Endothelial cell of umbilical vein (primary cell): ENCODE measurements at regions not wholly inside any gene's neighbourhood (a gene's known extent, or its start where the extent isn't known, plus 50 kb on each side); places are given as distances from the start of the nearest gene placed in this dataset.

Source experiments
- BruUV-seq: library from RNA; stranded (reverse); fragments of 400-500 nt; replicated peaks from 2 replicates; lab custom pipeline; 2021; lab: Mats Ljungman, UMichigan
- CTCF ChIA-PET: fragments of 300-600, 350-600 bp; sonication (Branson Sonifier 250); formaldehyde crosslinking; loops from one replicate; lab custom pipeline; 2021; ENCODE audit warnings: antibody characterized with exemption, inconsistent platforms; lab: Charles Lee
- POLR2A ChIA-PET: fragments of 300-600, 350-600 bp; sonication (Branson Sonifier 250); formaldehyde crosslinking; loops from one replicate; lab custom pipeline; 2021; ENCODE audit warnings: antibody characterized with exemption, inconsistent platforms; lab: Charles Lee
- DNase-seq: peaks from one replicate; pipeline ENCODE4 v3.0.0-alpha.2; 2011; ENCODE audit warnings: low read depth, low spot score
- FAIRE-seq: peaks from 2 replicates; lab custom pipeline; 2011; peaks lifted over from hg19 to GRCh38; lab: Jason Lieb, UNC
- H2AFZ ChIP-seq: 2 replicates; pipeline ENCODE4 v1.6.0; 2012; ENCODE audit warnings: low read depth, low read length, control low read depth, inconsistent platforms
- H3K27ac ChIP-seq: 2 replicates; pipeline ENCODE4 v1.5.1; 2011; ENCODE audit warnings: low read depth, mild to moderate bottlenecking, control low read depth, low read length, moderate library complexity; ENCODE audit not compliant: insufficient read depth
- H3K27me3 ChIP-seq, 2 experiments: 2 replicates each; pipeline versions ENCODE4 v1.6.0 to v1.6.1; 2011; ENCODE audit warnings: low read length in 2 of 2, mixed read lengths in 1 of 2; ENCODE audit not compliant: control insufficient read depth in 2 of 2, insufficient read depth in 2 of 2
- H3K36me3 ChIP-seq, 2 experiments: 2 replicates in 1 of 2; 3 replicates in 1 of 2; pipeline ENCODE4 v1.5.1; 2011; ENCODE audit warnings: low read length in 2 of 2, mild to moderate bottlenecking in 1 of 2, moderate library complexity in 1 of 2; ENCODE audit not compliant: control insufficient read depth in 2 of 2, insufficient read depth in 2 of 2; ENCODE audit errors: extremely low read depth in 1 of 2
- H3K4me1 ChIP-seq: 3 replicates; pipeline ENCODE4 v1.5.1; 2011; ENCODE audit warnings: mild to moderate bottlenecking, low read length; ENCODE audit not compliant: control insufficient read depth, insufficient read depth; ENCODE audit errors: extremely low read depth
- H3K4me2 ChIP-seq: 2 replicates; pipeline ENCODE4 v1.6.1; 2011; ENCODE audit warnings: low read length, control low read depth, mixed read lengths; ENCODE audit not compliant: insufficient read depth
- H3K4me3 ChIP-seq, 3 experiments: fragments of 200-600 bp in 1 of 3; sonication (generic), shearing (Covaris generic) in 1 of 3; replicated peaks in 1 of 3; 2 replicates each; pipeline ENCODE4 v1.5.1; 2011 to 2016; ENCODE audit warnings: control low read depth in 3 of 3, low read length in 3 of 3, mild to moderate bottlenecking in 2 of 3, inconsistent platforms in 1 of 3, low read depth in 1 of 3, moderate library complexity in 1 of 3; ENCODE audit not compliant: insufficient read depth in 1 of 3
- H3K79me2 ChIP-seq: 2 replicates; pipeline ENCODE4 v1.6.0; 2012; ENCODE audit warnings: low read length, inconsistent platforms; ENCODE audit not compliant: control insufficient read depth, insufficient read depth
- H3K9ac ChIP-seq: replicated peaks from 2 replicates; pipeline ENCODE3; 2011; ENCODE audit warnings: low read length, control low read depth; ENCODE audit not compliant: insufficient read depth; ENCODE audit errors: extremely low read depth
- H3K9me1 ChIP-seq: replicated peaks from 3 replicates; pipeline ENCODE4 v1.6.0; 2011; ENCODE audit warnings: mild to moderate bottlenecking, low read length; ENCODE audit not compliant: control insufficient read depth, insufficient read depth; ENCODE audit errors: extremely low read depth
- H3K9me3 ChIP-seq: replicated peaks from 2 replicates; pipeline ENCODE4 v1.5.1; 2012; ENCODE audit warnings: low read length, inconsistent platforms; ENCODE audit not compliant: control insufficient read depth, insufficient read depth
- H4K20me1 ChIP-seq: replicated peaks from 2 replicates; pipeline ENCODE3; 2011; ENCODE audit warnings: mild to moderate bottlenecking, low read length; ENCODE audit not compliant: control insufficient read depth, insufficient read depth; ENCODE audit errors: extremely low read depth
- EZH2 ChIP-seq: IDR thresholded peaks from 2 replicates; pipeline ENCODE4 v1.6.1; 2012; ENCODE audit warnings: borderline replicate concordance, low read depth, mild to moderate bottlenecking, moderate library complexity, low read length, inconsistent platforms; ENCODE audit not compliant: severe bottlenecking
- FOS ChIP-seq: IDR thresholded peaks from 2 replicates; pipeline ENCODE4 v1.6.1; 2011; ENCODE audit warnings: mild to moderate bottlenecking, low read length, moderate library complexity, borderline replicate concordance; ENCODE audit not compliant: insufficient read depth
- GATA2 ChIP-seq: IDR thresholded peaks from 2 replicates; pipeline ENCODE4 v1.7.0; 2011; ENCODE audit warnings: low read depth, mild to moderate bottlenecking, moderate library complexity, mixed read lengths, low read length; ENCODE audit not compliant: insufficient read length, insufficient read depth
- JUN ChIP-seq: IDR thresholded peaks from 2 replicates; pipeline ENCODE4 v1.6.1; 2011; ENCODE audit warnings: borderline replicate concordance, low read depth; ENCODE audit not compliant: insufficient read length, insufficient read depth
- MYC ChIP-seq: IDR thresholded peaks from one replicate; pipeline ENCODE4 v1.6.1; 2011; ENCODE audit warnings: mild to moderate bottlenecking, low read depth, low read length
- POLR2A ChIP-seq: IDR thresholded peaks from 2 replicates; pipeline ENCODE4 v1.6.1; 2012; ENCODE audit warnings: low read depth, mild to moderate bottlenecking, control low read depth, low read length
- POLR2AphosphoS5 ChIP-seq: IDR thresholded peaks from 2 replicates; pipeline ENCODE4 v1.6.1; 2012; ENCODE audit warnings: low read depth, mild to moderate bottlenecking, control low read depth, low read length, moderate library complexity; ENCODE audit not compliant: insufficient read depth
- dilution Hi-C: fragments of 300-500 bp; cut with MboI; formaldehyde crosslinking; loops from one replicate; pipeline ENCODE4 v1.15.0; 2019; ENCODE audit warnings: low sequenced_read_pairs; ENCODE audit not compliant: extremely low pct_ligation_motif_present
- intact Hi-C: fragments of 100-400 bp; cut with micrococcal nuclease; formaldehyde crosslinking; loops from one replicate; pipeline ENCODE4 v1.10.0; 2022
- TF ChIP-seq, protein P1 (sequence below): IDR thresholded peaks from 2 replicates; pipeline ENCODE4 v1.6.1; 2011; ENCODE audit not compliant: insufficient read depth, insufficient read length
- TF ChIP-seq, protein P2 (sequence below), 2 donors: IDR thresholded peaks; 1 replicate in 1 of 2; 2 replicates in 1 of 2; pipeline ENCODE4 v1.5.1; 2011; ENCODE audit warnings: low read length in 2 of 2, mild to moderate bottlenecking in 2 of 2, moderate library complexity in 2 of 2, control low read depth in 1 of 2, inconsistent platforms in 1 of 2, low read depth in 1 of 2; ENCODE audit not compliant: insufficient read depth in 1 of 2; ENCODE audit errors: extremely low read depth in 1 of 2

DNA sequence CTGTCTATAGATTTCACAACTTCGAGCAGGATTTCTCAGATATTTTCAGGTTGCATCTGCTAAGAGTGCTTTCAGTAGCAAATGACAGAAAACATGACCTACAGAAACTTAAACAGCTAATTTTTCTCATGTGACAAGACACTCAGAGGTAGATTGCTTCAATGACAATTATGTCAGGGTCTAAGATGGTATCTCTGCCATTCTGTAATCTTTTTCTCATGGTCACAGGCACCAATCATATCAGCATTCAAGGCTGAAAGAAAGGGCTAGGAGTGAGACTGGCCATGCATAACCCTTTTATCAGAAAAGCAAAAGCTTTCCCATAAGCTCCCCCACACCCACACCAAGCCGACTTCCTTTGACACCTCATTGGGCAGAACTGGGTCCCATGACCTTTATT, 450.5 kb upstream of the FAR2 start:
- no peak for DNase-seq
- no peaks in the 10 kb centered on the region for H3K9me1 ChIP-seq
- no peaks in the 10 kb centered on the region for H3K9me3 ChIP-seq
- TF ChIP-seq, protein P1, sequence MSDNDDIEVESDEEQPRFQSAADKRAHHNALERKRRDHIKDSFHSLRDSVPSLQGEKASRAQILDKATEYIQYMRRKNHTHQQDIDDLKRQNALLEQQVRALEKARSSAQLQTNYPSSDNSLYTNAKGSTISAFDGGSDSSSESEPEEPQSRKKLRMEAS, result no peak
- intact Hi-C loops (no loop called here), dilution Hi-C loops (no loop called here)
- ChIA-PET POLR2A (no interaction called here), CTCF (interaction anchor here (1.6 kb wide), 1 partner anchor 10 kb away, joined by 4 read pairs; no protein-coding TSS in a partner anchor)
- no peak overlapping the region for H2AFZ ChIP-seq
- H3K36me3 ChIP-seq, result no peaks in the 10 kb centered on the region
- no peak overlapping the region for H3K9ac ChIP-seq
- no peaks in the 10 kb centered on the region for H4K20me1 ChIP-seq
- H3K27me3 ChIP-seq, result no peaks in the 10 kb centered on the region
- H3K27ac ChIP-seq, result no peak overlapping the region
- no peak overlapping the region for H3K4me3 ChIP-seq
- H3K4me1 ChIP-seq, result no peaks in the 10 kb centered on the region
- no peak for FAIRE-seq
- no peaks in the 10 kb centered on the region for H3K79me2 ChIP-seq
- BruUV-seq, result no TSS peak
- H3K4me2 ChIP-seq, result no peak overlapping the region

DNA sequence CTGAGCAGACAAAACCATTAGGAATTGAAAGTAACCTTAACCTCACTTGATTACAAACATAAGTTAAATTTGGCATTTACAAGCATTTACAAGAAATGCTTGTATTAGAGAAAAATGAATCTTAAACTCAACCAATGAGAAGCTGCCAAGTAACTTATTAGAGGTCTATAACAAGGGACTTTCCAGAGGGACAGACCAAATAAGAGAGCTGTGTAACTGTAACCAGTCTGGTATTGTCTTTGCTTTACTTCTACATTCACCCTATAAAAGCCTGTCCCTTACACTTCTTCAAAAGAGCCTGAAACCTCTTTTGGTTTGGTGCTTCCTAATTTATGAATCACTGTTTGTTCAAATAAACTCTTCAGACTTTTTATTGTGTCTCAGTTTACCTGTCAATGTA, 450.0 kb upstream of the FAR2 start:
- Histone ChIP-seq H3K4me2 (no peak overlapping the region), H3K27ac (no peak overlapping the region), H3K9me1 (no peaks in the 10 kb centered on the region), H3K36me3 (no peaks in the 10 kb centered on the region), H3K9me3 (no peaks in the 10 kb centered on the region), H3K79me2 (no peaks in the 10 kb centered on the region), H3K9ac (no peak overlapping the region), H3K27me3 (no peaks in the 10 kb centered on the region), H2AFZ (no peak overlapping the region), H3K4me1 (no peaks in the 10 kb centered on the region), H4K20me1 (no peaks in the 10 kb centered on the region), H3K4me3 (no peak overlapping the region)
- ChIA-PET POLR2A (no interaction called here), CTCF (interaction anchor here (1.2 kb wide), 1 partner anchor 68 kb away, joined by 3 read pairs; no protein-coding TSS in a partner anchor)
- no TSS peak for BruUV-seq
- dilution Hi-C loops (no loop called here), intact Hi-C loops (no loop called here)
- no peak for FAIRE-seq
- TF ChIP-seq JUN (no peak), MYC (no peak), FOS (no peak), POLR2A (no peak), GATA2 (no peak), EZH2 (no peak), POLR2AphosphoS5 (no peak)
- TF ChIP-seq, protein P2, sequence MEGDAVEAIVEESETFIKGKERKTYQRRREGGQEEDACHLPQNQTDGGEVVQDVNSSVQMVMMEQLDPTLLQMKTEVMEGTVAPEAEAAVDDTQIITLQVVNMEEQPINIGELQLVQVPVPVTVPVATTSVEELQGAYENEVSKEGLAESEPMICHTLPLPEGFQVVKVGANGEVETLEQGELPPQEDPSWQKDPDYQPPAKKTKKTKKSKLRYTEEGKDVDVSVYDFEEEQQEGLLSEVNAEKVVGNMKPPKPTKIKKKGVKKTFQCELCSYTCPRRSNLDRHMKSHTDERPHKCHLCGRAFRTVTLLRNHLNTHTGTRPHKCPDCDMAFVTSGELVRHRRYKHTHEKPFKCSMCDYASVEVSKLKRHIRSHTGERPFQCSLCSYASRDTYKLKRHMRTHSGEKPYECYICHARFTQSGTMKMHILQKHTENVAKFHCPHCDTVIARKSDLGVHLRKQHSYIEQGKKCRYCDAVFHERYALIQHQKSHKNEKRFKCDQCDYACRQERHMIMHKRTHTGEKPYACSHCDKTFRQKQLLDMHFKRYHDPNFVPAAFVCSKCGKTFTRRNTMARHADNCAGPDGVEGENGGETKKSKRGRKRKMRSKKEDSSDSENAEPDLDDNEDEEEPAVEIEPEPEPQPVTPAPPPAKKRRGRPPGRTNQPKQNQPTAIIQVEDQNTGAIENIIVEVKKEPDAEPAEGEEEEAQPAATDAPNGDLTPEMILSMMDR (IDR thresholded peaks at IDR 0.05; ENCODE audit: extremely low read depth in 1 of 2, insufficient read depth in 1 of 2, low read depth in 1 of 2, low read length in 2 of 2), result no peak
- TF ChIP-seq, protein P1, result no peak
- no peak for DNase-seq
